Endothelial cell of umbilical vein (primary cell): ENCODE measurements at regions not wholly inside any gene's neighbourhood (a gene's known extent, or its start where the extent isn't known, plus 50 kb on each side); places are given as distances from the start of the nearest gene placed in this dataset.

ENCODE experiments used
- BruUV-seq: library from RNA; stranded (reverse); fragments of 400-500 nt; replicated peaks from 2 replicates; lab custom pipeline; 2021; lab: Mats Ljungman, UMichigan
- CTCF ChIA-PET: fragments of 300-600, 350-600 bp; sonication (Branson Sonifier 250); formaldehyde crosslinking; loops from one replicate; lab custom pipeline; 2021; ENCODE audit warnings: antibody characterized with exemption, inconsistent platforms; lab: Charles Lee
- POLR2A ChIA-PET: fragments of 300-600, 350-600 bp; sonication (Branson Sonifier 250); formaldehyde crosslinking; loops from one replicate; lab custom pipeline; 2021; ENCODE audit warnings: antibody characterized with exemption, inconsistent platforms; lab: Charles Lee
- DNase-seq: peaks from one replicate; pipeline ENCODE4 v3.0.0-alpha.2; 2011; ENCODE audit warnings: low read depth, low spot score
- FAIRE-seq: peaks from 2 replicates; lab custom pipeline; 2011; peaks lifted over from hg19 to GRCh38; lab: Jason Lieb, UNC
- H2AFZ ChIP-seq: 2 replicates; pipeline ENCODE4 v1.6.0; 2012; ENCODE audit warnings: low read depth, low read length, control low read depth, inconsistent platforms
- H3K27ac ChIP-seq: 2 replicates; pipeline ENCODE4 v1.5.1; 2011; ENCODE audit warnings: low read depth, mild to moderate bottlenecking, control low read depth, low read length, moderate library complexity; ENCODE audit not compliant: insufficient read depth
- H3K27me3 ChIP-seq, 2 experiments: 2 replicates each; pipeline versions ENCODE4 v1.6.0 to v1.6.1; 2011; ENCODE audit warnings: low read length in 2 of 2, mixed read lengths in 1 of 2; ENCODE audit not compliant: control insufficient read depth in 2 of 2, insufficient read depth in 2 of 2
- H3K36me3 ChIP-seq, 2 experiments: 2 replicates in 1 of 2; 3 replicates in 1 of 2; pipeline ENCODE4 v1.5.1; 2011; ENCODE audit warnings: low read length in 2 of 2, mild to moderate bottlenecking in 1 of 2, moderate library complexity in 1 of 2; ENCODE audit not compliant: control insufficient read depth in 2 of 2, insufficient read depth in 2 of 2; ENCODE audit errors: extremely low read depth in 1 of 2
- H3K4me1 ChIP-seq: 3 replicates; pipeline ENCODE4 v1.5.1; 2011; ENCODE audit warnings: mild to moderate bottlenecking, low read length; ENCODE audit not compliant: control insufficient read depth, insufficient read depth; ENCODE audit errors: extremely low read depth
- H3K4me2 ChIP-seq: 2 replicates; pipeline ENCODE4 v1.6.1; 2011; ENCODE audit warnings: low read length, control low read depth, mixed read lengths; ENCODE audit not compliant: insufficient read depth
- H3K4me3 ChIP-seq, 3 experiments: fragments of 200-600 bp in 1 of 3; sonication (generic), shearing (Covaris generic) in 1 of 3; replicated peaks in 1 of 3; 2 replicates each; pipeline ENCODE4 v1.5.1; 2011 to 2016; ENCODE audit warnings: control low read depth in 3 of 3, low read length in 3 of 3, mild to moderate bottlenecking in 2 of 3, inconsistent platforms in 1 of 3, low read depth in 1 of 3, moderate library complexity in 1 of 3; ENCODE audit not compliant: insufficient read depth in 1 of 3
- H3K79me2 ChIP-seq: 2 replicates; pipeline ENCODE4 v1.6.0; 2012; ENCODE audit warnings: low read length, inconsistent platforms; ENCODE audit not compliant: control insufficient read depth, insufficient read depth
- H3K9ac ChIP-seq: replicated peaks from 2 replicates; pipeline ENCODE3; 2011; ENCODE audit warnings: low read length, control low read depth; ENCODE audit not compliant: insufficient read depth; ENCODE audit errors: extremely low read depth
- H3K9me1 ChIP-seq: replicated peaks from 3 replicates; pipeline ENCODE4 v1.6.0; 2011; ENCODE audit warnings: mild to moderate bottlenecking, low read length; ENCODE audit not compliant: control insufficient read depth, insufficient read depth; ENCODE audit errors: extremely low read depth
- H3K9me3 ChIP-seq: replicated peaks from 2 replicates; pipeline ENCODE4 v1.5.1; 2012; ENCODE audit warnings: low read length, inconsistent platforms; ENCODE audit not compliant: control insufficient read depth, insufficient read depth
- H4K20me1 ChIP-seq: replicated peaks from 2 replicates; pipeline ENCODE3; 2011; ENCODE audit warnings: mild to moderate bottlenecking, low read length; ENCODE audit not compliant: control insufficient read depth, insufficient read depth; ENCODE audit errors: extremely low read depth
- EZH2 ChIP-seq: IDR thresholded peaks from 2 replicates; pipeline ENCODE4 v1.6.1; 2012; ENCODE audit warnings: borderline replicate concordance, low read depth, mild to moderate bottlenecking, moderate library complexity, low read length, inconsistent platforms; ENCODE audit not compliant: severe bottlenecking
- FOS ChIP-seq: IDR thresholded peaks from 2 replicates; pipeline ENCODE4 v1.6.1; 2011; ENCODE audit warnings: mild to moderate bottlenecking, low read length, moderate library complexity, borderline replicate concordance; ENCODE audit not compliant: insufficient read depth
- GATA2 ChIP-seq: IDR thresholded peaks from 2 replicates; pipeline ENCODE4 v1.7.0; 2011; ENCODE audit warnings: low read depth, mild to moderate bottlenecking, moderate library complexity, mixed read lengths, low read length; ENCODE audit not compliant: insufficient read length, insufficient read depth
- JUN ChIP-seq: IDR thresholded peaks from 2 replicates; pipeline ENCODE4 v1.6.1; 2011; ENCODE audit warnings: borderline replicate concordance, low read depth; ENCODE audit not compliant: insufficient read length, insufficient read depth
- MYC ChIP-seq: IDR thresholded peaks from one replicate; pipeline ENCODE4 v1.6.1; 2011; ENCODE audit warnings: mild to moderate bottlenecking, low read depth, low read length
- POLR2A ChIP-seq: IDR thresholded peaks from 2 replicates; pipeline ENCODE4 v1.6.1; 2012; ENCODE audit warnings: low read depth, mild to moderate bottlenecking, control low read depth, low read length
- POLR2AphosphoS5 ChIP-seq: IDR thresholded peaks from 2 replicates; pipeline ENCODE4 v1.6.1; 2012; ENCODE audit warnings: low read depth, mild to moderate bottlenecking, control low read depth, low read length, moderate library complexity; ENCODE audit not compliant: insufficient read depth
- dilution Hi-C: fragments of 300-500 bp; cut with MboI; formaldehyde crosslinking; loops from one replicate; pipeline ENCODE4 v1.15.0; 2019; ENCODE audit warnings: low sequenced_read_pairs; ENCODE audit not compliant: extremely low pct_ligation_motif_present
- intact Hi-C: fragments of 100-400 bp; cut with micrococcal nuclease; formaldehyde crosslinking; loops from one replicate; pipeline ENCODE4 v1.10.0; 2022
- TF ChIP-seq, protein P1 (sequence below), 2 donors: IDR thresholded peaks; 1 replicate in 1 of 2; 2 replicates in 1 of 2; pipeline ENCODE4 v1.5.1; 2011; ENCODE audit warnings: low read length in 2 of 2, mild to moderate bottlenecking in 2 of 2, moderate library complexity in 2 of 2, control low read depth in 1 of 2, inconsistent platforms in 1 of 2, low read depth in 1 of 2; ENCODE audit not compliant: insufficient read depth in 1 of 2; ENCODE audit errors: extremely low read depth in 1 of 2
- TF ChIP-seq, protein P2 (sequence below): IDR thresholded peaks from 2 replicates; pipeline ENCODE4 v1.6.1; 2011; ENCODE audit not compliant: insufficient read depth, insufficient read length

- Histone ChIP-seq H3K36me3 (no peaks in the 10 kb centered on the region), H3K9me1 (no peaks in the 10 kb centered on the region), H3K4me1 (no peaks in the 10 kb centered on the region), H3K4me3 (no peak overlapping the region), H4K20me1 (no peaks in the 10 kb centered on the region), H3K27me3 (no peaks in the 10 kb centered on the region), H2AFZ (no peak overlapping the region), H3K27ac (no peak overlapping the region), H3K9me3 (no peaks in the 10 kb centered on the region), H3K9ac (no peak overlapping the region), H3K79me2 (no peaks in the 10 kb centered on the region), H3K4me2 (no peak overlapping the region)
- FAIRE-seq (no peak), DNase-seq (no peak)
- ChIA-PET POLR2A (no interaction called here), CTCF (no interaction called here)
- TF ChIP-seq, protein P1, sequence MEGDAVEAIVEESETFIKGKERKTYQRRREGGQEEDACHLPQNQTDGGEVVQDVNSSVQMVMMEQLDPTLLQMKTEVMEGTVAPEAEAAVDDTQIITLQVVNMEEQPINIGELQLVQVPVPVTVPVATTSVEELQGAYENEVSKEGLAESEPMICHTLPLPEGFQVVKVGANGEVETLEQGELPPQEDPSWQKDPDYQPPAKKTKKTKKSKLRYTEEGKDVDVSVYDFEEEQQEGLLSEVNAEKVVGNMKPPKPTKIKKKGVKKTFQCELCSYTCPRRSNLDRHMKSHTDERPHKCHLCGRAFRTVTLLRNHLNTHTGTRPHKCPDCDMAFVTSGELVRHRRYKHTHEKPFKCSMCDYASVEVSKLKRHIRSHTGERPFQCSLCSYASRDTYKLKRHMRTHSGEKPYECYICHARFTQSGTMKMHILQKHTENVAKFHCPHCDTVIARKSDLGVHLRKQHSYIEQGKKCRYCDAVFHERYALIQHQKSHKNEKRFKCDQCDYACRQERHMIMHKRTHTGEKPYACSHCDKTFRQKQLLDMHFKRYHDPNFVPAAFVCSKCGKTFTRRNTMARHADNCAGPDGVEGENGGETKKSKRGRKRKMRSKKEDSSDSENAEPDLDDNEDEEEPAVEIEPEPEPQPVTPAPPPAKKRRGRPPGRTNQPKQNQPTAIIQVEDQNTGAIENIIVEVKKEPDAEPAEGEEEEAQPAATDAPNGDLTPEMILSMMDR (IDR thresholded peaks at IDR 0.05; ENCODE audit: extremely low read depth in 1 of 2, insufficient read depth in 1 of 2, low read depth in 1 of 2, low read length in 2 of 2): no peak
- TF ChIP-seq POLR2A: no peak
- no peak for TF ChIP-seq GATA2
- no peak for TF ChIP-seq MYC
- no peak for TF ChIP-seq EZH2
- TF ChIP-seq JUN: no peak
- no peak for TF ChIP-seq POLR2AphosphoS5
- TF ChIP-seq, protein P2, sequence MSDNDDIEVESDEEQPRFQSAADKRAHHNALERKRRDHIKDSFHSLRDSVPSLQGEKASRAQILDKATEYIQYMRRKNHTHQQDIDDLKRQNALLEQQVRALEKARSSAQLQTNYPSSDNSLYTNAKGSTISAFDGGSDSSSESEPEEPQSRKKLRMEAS: no peak
- TF ChIP-seq FOS: no peak
- dilution Hi-C loops: no loop called here
- BruUV-seq: no TSS peak
- intact Hi-C loops: no loop called here
Measured at GRCh38 chr9:25310961-25311360, 367.3 kb downstream of the TUSC1 start.
